Activated CD4-positive, alpha-beta T cell treated with anti-CD3 and anti-CD28 coated beads for 48 hours (primary cell): ENCODE measurements at regions not wholly inside any gene's neighbourhood (a gene's known extent, or its start where the extent isn't known, plus 50 kb on each side); places are given as distances from the start of the nearest gene placed in this dataset.

ENCODE experiments used
- DNase-seq: peaks from one replicate; pipeline ENCODE4 v3.0.0-alpha.2; 2020

DNA sequence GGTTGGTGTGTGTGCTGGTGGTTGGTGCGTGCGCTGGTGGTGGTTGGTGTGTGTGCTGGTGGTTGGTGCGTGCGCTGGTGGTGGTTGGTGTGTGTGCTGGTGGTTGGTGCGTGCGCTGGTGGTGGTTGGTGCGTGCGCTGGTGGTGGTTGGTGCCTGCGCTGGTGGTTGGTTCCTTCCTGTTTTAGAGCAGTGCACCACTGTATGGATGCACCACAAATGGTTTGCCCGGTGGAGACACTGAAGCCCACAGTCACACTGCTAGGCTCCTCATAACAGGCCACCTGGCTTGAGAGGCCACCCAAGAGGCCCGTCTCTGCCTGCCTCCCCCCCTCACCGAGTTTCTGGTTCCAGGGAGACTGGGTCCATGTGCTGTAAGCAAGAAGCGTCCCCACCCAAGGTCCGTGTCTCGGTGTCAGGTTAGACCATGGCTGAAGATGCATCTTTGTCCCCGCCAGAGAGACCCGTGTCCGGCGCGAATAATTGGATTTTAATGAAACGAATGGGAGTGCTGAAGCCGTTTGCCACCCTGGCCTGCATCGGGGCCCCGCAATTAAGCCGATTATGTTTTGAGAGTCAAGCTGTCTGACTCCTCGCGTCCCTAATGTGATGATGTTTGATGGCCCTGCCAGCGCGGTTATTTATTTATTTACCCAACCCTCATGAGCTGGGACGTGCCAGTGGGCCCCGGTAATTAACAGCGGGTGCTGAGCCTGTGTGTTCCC, 161.3 kb upstream of the GSE1 start:
- DNase-seq, result no peak

DNA sequence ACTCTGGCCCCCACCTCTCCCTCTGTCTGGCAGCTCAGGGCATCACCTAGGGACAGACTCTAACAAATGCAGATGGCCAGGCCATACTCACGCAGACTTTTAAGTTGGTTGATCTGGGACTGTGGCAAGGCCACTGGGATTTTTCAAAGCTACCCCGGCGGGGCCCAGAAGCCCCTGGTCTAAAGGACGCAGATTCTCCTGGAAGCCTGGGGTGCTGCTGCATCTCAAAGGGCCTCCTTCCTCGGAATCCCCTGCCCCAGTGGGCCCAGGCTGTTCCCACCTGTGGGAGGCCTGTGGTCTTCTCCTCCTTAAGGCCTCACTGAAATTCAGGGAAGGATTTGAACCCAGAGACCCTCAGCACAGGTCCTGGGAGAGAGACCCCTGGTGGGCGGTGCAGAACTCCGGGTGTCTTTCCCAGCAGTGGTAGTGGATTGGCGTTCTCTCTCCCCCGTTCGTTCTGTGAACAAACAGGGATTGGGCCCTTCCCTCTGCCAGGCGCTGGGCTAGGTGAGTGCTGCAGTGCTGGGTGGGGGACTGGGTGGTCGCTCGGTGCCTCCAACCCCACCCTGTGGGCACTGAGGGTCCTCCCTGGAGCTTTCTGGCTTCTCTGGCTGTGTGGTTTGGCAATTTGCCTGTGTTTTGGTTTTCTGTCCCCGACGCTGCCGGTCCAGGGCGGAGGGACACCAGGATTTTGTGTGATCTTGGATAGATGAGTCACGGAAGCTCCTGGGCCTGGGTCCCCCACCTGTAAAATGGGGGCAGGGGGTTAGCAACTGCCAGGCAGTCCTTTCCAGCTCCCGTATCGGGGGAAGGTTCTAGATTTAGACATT, 160.5 kb upstream of the GSE1 start:
- no peak for DNase-seq

DNA sequence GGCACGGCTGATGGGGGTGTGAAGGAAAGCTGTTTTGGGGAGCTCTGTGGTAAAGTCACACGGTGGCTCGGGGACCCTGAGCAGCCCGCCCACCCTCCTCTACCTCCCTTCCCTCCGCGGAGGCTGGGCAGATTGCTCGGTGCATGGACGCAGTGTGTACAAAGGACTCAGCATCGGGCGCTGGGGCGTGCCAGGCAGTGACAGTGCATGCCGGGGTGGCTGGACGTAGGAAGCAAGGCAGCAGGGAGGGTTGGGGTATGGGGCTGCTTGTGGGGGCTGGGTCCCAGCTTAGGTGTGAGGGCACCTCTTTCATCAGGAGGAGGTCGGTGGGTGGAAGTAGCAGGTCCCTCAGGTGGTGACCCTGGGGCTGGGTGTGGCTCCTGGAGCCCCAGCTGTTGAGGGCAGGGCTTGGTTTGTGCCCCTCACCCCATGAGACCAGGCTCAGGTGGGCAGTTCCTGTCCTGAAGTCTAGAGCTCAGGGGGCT, 159.9 kb upstream of the GSE1 start:
- no peak for DNase-seq

DNA sequence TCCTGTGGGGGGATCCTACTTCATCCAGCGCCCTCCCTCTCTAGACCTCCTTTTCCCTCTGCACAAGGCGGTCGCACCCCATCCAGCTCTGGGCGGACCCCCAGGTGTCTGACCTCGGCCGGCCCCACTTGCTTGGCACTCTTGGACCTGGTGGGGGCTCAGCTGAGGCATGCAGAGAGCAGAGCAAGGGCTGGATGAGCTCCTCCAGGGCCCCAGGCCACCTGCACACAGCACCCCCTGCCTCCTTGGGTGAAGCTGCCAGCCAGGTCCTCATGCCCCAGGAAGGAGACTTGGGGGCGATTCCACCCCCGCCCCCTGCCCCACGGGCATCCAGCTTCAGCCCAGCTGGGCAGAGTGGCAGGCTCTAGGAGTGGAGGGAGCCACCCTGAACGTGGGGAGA, 159.4 kb upstream of the GSE1 start:
- no peak for DNase-seq

DNA sequence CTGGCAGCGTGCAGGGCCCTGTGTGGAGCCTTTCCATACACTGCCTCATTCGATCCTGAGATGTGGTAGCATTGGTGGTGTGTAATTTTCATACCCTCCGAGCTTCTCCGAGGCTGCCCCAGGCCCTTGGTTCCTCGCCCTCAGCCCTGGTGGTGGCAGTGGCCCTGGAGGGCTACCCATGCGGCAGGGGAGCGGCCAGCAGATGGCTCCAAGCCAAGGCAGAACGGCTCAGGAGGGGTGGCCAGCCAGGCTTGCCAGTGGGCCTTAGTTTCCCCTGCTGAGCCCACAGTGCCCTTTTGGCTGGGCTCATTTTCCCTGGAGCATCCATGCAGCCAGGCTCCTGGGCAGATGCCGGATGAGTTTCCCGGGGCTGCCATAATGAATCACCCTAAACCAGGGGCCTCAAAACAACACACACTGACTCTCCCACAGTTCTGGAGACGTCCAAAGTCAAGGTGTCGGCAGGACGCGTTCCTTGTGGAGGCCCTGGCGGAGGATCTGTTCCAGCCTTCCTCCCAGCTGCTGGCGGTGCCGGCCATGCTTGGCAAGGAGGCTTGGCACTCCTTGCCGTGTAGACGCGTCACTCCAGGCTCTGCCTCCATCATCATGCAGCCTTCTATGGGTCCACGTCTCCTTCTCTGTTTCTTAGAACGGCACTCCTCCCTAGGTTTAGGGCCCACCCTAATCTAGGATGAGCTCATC, 158.8 kb upstream of the GSE1 start:
- no peak for DNase-seq

DNA sequence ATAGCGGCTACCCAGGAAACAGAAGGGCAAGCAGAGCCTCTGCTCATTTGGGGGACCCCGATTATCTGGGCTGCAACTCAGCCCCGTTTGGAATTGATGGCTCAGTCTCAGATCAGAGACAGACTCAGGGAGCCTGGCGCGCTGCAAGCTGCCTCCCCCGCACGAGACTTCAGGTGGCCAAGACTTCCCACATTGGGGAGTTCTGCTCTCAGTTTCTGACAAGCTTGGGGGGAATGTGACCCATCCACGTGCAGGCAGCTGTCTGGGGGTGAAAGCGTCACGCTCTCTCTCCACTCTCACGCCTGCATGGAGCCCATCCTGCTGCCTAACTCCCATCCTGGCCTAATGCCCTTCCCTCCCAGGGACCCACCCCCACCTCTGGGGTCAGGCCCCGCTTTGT, 157.6 kb upstream of the GSE1 start:
- no peak for DNase-seq

DNA sequence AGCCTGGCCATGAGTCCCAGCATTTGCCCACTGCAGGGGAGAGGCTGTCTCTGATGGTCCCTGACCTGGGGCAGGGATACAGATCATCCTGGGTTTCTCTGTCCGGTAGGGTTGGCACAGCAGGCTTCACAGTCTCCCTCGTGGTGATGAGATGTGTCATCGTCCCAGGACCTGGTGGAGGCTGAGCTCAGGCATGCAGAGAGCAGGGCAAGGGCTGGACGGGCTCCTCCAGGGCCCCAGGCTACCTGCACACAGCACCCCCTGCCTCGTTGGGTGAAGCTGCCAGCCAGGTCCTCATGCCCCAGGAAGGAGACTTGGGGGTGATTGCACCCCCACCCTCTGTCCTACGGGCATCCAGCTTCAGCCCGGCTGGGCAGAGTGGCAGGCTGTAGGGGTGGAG, 155.8 kb upstream of the GSE1 start:
- no peak for DNase-seq

DNA sequence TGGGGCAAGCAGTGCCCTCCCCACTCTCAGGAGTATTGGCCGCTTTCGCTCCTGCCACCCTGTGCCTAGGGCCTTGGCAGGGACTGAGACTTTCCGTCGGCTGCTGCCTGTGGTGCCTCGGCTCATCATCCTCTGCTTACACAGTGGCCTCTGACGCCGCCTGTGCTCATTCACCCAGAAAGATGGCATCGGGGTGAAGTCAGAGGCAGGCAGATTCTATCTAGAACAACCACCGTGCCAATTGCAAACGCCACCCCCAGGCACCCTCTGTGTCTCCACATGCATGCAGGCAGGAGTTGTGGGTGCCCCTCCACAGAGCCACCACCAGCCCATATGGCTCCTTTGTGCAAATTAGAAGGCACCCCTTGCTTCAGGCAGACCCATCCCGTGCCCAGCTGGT, 154.2 kb upstream of the GSE1 start:
- DNase-seq, result no peak

DNA sequence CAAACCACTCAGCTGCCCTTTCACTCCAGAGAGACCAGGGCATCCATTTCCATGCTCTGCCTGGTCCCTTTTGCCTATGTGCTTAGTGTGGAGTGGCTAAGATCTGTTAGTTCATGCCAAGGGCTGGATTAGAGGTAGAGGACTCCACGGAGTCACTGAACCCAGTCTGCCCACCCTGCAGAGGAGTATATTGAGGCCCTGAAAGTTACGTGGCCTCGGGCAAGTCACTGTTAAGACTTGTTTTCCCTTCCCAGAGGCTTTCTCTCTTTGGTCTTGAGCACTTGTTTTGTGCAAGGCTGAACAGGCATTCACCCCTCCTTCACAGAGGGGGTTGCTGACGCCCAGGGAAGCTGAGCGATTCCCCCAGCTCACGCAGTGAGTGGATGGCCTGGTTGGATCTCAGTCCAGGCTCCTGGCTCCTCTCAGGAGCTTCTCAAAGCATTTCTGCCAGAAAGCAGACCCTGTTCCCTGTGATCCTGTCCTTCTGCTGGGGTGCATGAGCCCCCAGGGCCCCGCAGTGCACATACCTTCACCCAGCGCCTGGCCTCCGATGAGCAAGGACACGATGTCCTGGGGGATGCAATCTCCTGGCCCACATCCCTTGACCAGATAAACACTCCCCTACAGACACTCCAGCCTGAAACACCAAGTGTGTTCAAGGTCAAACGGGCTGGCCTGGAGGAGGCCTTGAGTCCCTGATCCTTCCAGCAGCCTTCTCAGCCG, 153.4 kb upstream of the GSE1 start:
- DNase-seq, result no peak

DNA sequence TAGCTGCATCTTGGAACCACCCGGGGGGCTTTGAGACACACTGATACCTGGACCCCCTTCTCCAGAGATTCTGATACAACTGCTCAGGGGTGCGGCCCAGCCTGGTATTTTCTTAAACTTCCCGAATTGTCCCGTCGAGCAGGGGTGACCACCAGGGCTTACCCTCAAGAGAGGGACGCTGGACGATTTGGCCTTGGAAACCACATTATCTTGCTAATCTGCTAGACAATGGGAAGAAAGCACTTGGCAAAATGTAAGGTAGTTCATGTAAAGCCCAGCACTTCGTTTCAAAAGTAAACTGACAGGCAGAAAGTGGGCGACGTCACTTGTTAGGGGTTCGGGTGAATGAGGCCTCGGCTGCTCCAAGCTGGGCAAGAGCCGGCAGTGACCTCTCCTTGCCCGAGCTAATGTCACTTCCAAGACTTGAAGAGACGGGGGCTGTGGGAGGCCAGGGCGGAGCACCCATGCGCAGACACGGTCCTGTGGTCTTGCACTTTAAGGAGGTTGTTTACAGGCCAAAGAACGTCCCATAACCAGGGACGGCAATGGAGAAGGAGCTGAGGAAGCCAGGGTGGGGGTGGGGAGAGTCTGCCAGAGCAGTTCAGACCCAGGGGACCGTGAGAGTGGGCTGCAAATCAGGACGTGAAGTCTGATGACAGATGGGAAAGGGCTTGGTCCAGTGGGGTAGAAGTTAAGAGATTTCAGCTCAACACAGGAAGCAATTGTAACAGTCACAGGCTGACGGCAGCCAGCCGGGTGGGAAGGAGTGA, 152.7 kb upstream of the GSE1 start:
- no peak for DNase-seq

DNA sequence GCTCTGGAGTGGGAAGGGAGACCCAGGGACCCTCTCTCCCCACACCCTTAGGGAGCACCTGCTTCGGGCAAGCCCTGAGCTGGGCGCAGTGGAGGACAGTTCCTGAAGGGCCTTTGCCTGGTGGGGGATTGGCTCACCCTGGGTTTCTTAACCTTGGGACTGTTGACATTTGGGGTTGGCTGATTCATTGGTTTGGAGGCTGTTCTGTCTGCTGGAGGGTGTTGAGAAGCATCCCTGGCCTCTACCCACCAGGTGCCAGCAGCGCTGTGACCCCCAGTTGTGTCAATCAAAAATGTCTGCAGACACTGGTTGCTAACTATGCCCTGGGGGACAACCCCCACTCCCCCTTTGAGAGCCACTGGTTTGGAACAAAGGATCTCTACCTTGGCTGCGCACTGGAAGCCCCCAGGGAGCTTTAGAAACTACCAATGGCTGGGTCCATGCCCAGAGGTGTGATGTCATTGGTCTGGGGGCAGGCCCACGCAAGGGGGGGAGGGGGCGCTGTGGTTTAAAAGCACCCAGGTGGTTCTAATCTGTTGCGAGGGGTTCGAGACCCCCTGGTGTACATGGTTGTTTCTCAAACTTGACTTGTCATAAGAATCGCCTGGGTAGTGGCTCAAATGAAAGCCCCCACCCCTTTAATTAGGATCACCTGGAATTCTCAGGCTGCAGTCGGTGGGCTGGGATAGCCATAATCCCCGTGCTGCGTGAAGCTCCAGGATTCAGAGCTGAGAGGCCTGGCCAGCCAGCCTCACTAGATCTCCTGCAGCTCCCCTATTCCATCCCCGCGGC, 151.9 kb upstream of the GSE1 start:
- DNase-seq, result no peak

DNA sequence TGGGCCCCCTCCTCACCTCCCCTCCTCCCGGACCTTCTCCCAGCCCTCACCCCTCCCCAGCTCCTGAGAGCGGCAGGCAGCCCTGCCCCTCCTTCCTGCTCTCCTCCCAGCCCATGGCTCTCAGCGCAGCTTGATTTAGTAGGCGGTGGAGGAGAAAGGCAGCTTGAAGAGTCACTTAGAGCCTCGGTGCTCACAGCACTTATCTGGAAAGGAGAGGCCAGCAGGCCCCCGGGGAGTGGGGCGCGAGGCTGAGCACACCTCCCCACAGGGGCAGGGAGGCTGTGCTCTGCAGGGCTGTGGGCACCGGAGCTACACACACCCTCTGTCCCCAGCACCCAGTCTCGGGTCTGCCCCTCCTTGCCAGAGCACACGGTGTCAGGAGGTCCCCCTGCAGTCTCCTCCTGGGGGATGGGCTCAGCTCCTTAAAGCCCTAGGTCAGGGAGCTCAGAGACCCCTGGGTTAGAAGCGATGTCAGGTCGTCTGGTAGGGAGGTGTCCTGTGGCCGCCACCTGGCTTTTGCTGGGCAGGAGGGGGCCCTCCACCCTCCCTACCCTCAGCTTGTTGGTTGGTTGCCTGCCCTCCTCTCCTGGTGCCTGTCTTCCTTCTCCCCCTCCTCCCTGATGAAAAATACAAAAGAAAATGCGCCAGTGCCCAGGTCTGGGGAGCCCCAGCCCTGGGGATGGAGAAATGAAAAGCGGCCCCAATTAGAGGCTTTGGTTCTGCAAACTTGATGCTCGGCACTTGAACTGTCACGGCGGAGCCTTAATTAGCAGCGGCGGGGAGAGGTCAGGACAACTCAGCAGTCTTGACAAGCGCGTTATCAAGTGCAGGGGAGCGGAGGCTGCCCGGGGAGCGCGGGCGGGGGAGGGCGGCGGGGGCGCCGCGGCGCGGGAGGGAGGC, 151.1 kb upstream of the GSE1 start:
- DNase-seq, result peak; percentile 15

DNA sequence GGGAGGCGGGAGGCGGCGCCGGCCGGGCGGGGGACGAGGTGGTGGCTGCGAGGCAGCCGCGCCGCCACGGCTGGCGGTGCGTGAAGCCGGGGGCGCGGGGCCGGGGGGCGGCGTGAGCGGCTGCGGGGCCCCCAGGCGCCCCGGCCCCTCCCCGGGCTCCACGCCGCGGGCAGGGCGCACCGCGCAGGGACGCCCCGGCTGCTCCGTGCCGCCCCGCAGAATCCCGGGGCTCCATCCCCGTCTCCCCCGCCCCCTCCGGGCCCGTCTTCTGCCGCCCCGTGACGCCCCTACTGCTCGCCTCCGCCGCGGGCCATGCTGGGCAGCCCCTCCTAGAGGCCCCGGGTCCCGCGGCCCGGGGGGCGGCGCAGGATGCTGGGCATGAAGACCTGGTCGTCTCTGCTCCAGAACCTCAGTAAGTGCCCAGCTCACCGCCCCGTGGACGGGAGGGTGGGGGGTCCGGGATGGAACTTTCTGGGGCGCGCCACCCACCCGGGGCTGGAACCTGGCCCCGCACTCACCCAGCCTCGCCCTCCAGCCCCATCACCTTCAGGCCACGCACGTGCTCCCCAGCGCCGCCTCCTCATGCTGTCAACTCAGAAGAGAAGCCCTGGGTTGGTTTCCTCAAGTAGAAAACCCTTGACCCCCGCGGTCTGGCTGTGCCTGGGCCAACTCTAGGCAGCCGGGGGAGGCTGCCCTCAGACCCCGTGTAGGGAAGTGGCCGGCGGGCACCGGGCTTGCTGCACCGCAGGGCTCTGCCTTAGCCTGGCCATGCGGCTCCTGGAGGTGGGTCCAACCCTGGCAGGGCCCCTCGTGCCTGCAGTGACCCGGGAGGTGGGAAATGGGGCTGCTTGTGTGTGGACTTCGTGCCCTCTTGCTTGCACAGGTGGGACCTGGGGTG, 150.2 kb upstream of the GSE1 start:
- DNase-seq, result no peak

DNA sequence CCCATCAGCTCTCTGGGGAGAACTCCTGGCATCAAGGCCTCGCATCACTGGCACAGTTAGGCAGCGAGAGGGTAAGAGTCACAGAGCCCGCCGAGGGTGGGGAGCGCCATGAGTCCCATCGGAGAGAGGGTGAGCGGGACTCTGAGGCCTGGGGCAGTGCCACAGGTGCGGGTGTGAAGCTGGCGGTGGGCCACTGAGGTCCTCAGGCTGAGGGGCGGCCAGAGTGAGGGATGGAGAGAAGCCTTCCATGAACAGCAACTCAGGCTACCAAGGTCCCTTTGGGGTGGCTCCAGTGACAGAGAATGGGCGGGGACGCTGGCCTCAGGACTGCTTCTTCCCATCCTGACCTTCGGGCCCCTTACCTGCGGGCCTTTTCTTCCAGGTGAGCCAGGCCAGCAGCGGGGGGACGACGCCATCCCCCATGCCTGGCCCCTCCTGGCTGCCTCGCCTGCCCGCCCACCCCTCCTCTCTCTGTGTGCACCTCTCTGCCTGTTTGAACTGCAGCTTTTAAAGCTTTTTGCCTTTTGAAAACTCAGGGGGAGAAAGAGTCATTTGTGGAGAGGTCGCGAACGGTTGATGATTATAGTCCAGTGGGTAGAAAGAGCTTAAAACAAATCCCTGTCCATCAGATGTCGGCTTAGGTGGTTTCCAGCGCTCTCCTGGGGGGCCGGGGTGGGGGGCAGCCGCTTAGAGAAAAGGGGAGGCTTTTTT, 149.3 kb upstream of the GSE1 start:
- DNase-seq, result no peak

DNA sequence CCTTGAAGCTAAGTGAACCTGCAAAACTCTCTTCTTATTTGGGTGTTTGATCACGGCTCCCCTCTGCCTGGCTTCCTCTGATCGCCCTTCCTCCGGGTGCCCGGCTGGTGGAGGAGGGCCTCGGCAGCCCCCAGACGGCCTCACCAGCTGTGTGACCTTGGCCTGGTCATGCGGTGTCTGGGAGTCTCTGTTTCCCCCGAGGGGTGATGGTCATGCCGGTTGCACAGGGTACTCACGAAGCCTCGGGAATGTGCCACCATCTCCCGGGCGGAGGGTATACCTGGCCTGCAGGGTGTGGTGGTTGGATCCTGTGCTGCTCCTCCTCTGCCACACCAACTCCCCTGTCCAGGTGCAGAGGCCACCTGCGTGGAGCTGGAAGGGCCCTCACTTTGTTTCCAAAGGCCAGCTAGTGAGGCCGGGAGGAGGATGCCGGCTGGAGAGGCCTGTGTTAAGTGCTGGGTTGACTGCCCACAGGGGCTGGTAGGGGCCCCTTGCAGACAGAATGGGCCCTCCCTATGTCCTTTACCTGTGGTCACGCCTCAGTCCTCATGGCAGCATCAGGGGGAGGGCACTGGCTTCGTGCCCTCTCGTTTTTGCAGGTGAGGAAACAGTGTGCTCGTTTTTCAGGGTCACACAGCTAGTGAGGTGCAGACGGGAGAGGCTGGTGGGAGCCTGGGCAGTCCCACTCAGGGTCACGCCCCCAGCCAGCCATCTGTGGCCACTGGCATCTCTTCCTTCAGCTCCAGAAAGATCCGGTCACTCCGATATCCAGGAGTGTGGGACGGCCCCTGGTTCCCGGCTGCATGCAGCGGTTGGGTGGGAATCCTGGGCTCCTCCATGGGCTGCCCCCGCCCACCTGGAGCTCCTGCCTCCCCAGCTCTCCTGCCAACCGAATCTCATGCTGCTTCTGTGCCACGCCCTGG, 148.5 kb upstream of the GSE1 start:
- no peak for DNase-seq

DNA sequence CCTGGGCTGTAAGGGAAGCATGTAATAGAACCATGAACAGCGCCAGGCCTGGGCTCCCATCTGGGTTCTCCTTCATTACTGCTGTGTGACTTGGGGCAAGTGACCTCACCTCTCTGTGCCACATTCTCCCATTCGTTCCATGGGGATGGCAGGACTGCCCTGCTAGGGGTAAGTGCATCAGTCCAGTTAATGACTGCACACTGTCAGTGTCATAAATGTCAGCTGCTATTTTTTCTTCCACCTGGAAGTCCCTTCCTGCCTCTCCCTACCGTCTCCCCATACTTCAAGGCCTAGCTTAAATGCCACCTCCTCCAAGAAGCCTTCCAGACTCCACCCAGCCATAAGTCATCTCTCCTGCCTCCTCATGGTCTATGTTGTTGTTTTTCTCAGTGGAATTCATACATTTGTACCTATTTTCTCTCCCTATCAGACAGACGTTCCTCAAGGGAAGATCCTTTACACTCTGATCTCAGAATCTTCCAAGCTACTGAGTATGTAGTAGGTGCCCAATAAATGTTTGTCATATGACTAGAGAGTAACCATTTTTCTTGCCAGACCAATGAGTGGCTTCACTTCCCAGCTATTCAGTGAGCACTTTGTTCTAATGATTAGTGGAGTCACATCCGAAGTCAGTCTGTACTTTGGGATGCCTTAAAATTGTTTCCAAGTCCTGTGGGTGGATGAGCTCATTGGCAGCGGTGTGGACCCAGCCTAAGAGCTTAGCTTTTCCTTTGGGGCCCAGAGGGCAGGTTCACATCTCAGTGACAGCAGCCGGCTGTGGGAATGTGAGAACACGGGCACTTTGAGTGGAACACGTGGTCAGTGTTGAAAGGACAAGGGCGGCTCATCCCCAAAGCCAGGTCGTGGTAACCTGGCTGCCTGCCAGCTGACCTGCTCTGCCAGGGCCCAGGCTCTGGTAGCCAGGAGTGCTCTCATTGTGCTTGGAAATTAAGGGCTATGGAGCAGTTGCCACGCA, 147.5 kb upstream of the GSE1 start:
- DNase-seq, result no peak
